Cardiac septum (tissue), 1 donor: ENCODE measurements at regions not wholly inside any gene's neighbourhood (a gene's known extent, or its start where the extent isn't known, plus 50 kb on each side); places are given as distances from the start of the nearest gene placed in this dataset.

ENCODE experiments used
- DNase-seq: peaks from one replicate; pipeline ENCODE4 v3.0.0-alpha.2; 2020; ENCODE audit warnings: low spot score
- intact Hi-C: fragments of 100-400 bp; cut with DNase I; formaldehyde crosslinking; loops from one replicate; pipeline ENCODE4 v1.14.0; 2022
- donor health status: DM: no; HTN: no; CAD: no.

DNA sequence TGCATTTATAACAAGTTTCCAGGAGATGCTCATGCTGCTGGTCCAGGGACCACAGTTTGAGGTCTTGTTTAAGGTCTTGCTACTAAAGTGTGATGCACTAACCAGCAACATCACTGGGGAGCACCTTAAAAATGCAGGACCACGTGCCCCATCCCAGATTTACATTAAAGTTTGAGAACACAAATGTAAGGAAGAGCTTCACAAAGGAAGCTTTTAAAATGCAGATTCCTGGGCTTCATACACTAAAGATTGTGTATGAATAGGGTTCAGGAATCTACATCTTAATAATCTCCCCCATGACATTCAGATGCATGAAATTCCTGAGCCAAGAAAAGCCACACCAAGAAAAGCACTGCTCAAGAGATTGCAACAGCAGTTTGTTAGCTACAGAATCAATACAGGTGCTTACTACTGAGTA lies 235.3 kb upstream of the TANK start:
- intact Hi-C loops, result no loop called here
- DNase-seq, result no peak

- intact Hi-C loops, result no loop called here
- no peak for DNase-seq
These were observed 234.3 kb upstream of the TANK start for GRCh38 chr2:160925956-160926355.

- intact Hi-C loops, result no loop called here
- DNase-seq, result no peak
These were observed 232.9 kb upstream of the TANK start for GRCh38 chr2:160927324-160927723.

- DNase-seq, result no peak
- intact Hi-C loops, result no loop called here
These were observed 231.3 kb upstream of the TANK start for GRCh38 chr2:160928854-160929301.

GRCh38 chr2:160931531-160931930 lies 228.7 kb upstream of the TANK start:
- intact Hi-C loops, result no loop called here
- no peak for DNase-seq

GRCh38 chr2:160932960-160933359 lies 227.3 kb upstream of the TANK start:
- no peak for DNase-seq
- intact Hi-C loops, result no loop called here

DNA sequence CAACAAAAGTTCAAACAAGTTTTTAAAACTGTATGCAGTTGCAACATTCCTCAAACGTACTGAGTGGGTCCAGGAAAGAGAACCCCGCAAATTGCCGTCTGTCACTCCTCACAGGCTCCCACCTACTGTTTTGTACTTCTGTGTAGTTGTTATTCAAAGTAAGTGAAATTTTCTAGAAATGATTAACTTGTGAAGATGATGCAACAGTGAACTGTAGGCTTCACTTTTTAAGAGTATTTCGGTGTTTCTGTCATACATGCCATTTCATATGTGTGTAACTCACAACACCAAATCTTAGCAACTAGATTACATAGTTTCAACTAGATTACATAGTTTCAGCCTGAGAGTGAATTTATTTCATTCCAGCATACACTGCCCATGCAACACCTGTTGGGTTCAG lies 226.0 kb upstream of the TANK start:
- DNase-seq, result no peak
- intact Hi-C loops, result no loop called here

DNA sequence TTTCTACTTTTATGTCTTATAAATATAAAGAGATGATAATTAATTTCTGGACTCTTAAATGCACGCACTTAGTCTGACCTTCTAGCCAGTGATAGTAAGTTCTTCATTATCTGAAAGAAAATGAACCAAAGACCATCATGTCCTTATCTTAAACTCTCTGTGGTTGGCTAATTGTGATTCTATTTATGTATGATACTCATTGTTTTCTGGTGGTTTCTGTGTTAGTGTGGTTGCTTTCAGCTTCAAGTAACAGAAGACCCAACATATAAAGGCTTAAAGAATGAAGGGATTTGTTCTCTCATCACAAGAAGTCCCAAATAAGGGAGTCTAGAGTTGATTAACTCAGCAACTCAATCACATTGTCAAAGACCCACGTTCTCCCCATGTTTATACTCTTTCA lies 225.2 kb upstream of the TANK start:
- no peak for DNase-seq
- intact Hi-C loops, result no loop called here

- DNase-seq, result no peak
- intact Hi-C loops, result no loop called here
These were observed 224.0 kb upstream of the TANK start for GRCh38 chr2:160936044-160936806.

GRCh38 chr2:160940271-160940670 lies 220.0 kb upstream of the TANK start:
- intact Hi-C loops, result no loop called here
- DNase-seq, result no peak

DNA sequence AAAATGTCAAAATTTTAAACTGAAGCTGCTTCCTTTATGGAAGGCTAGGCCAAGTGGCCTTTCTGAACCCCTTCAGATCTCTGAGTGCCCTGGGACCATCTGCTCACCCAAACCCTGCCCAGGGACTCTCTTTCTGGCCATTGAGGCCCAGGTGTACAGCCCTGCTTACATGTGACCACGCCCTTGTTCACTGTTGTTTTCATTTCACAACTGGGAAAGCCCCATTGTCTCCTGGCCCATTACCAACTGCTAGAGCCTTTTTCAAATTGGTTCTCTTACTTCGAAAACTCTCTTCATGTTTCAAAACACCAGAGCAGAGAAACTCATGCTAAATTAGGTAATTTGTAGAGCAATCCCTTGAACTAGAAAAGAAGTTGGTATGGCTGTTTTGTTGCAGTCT lies 219.5 kb upstream of the TANK start:
- no peak for DNase-seq

DNA sequence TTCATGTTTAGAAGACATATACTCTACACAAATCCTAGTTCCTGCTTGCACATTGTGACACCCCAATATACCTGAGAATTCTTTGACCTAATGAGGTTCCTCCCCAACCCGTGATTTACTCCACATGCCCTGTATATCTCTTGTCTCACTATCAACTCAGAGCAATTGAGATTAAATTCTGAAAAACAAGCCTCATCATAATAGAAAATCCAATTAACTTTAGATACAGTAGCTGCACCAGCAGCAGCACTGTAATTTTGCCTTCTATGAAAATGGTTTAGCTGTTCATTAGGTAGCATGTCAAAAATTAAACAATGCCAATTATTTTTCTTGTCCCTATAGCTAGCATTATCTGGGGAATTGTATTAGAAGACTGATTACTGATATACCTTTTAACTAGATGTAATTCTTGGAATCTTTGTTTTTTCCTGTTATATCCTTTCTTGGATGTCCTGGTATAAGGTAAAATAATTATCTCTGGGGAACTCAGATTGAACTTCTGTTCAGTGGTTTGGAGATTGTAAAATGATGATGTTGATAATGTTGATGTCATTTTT lies 218.9 kb upstream of the TANK start:
- intact Hi-C loops, result no loop called here
- no peak for DNase-seq

More for the DNA sequence above, 219.5 kb upstream of the TANK start:
- intact Hi-C loops, result no loop called here

GRCh38 chr2:160942476-160943142 lies 217.6 kb upstream of the TANK start:
- intact Hi-C loops, result no loop called here
- DNase-seq, result no peak

DNA sequence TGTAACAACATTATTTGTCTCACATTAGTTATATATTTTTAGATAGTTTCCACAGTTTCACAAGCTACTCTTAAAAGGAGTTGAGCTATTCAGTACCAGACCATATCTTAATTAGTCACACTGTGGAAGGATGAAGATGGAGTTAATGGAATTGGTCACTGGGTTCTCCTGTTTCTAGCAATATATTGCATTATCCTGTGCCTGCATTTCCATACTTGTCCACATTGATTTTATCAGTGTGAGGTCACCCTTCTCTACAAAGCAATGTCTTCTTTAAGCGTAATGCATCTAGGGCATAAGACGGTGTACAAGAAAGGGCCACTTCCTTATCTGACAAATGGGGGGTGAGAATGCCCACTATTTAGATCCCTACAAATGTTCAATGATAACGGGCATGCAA lies 216.8 kb upstream of the TANK start:
- no peak for DNase-seq
- intact Hi-C loops, result no loop called here

- intact Hi-C loops, result no loop called here
These were observed 207.6 kb upstream of the TANK start for GRCh38 chr2:160952464-160953254.

DNA sequence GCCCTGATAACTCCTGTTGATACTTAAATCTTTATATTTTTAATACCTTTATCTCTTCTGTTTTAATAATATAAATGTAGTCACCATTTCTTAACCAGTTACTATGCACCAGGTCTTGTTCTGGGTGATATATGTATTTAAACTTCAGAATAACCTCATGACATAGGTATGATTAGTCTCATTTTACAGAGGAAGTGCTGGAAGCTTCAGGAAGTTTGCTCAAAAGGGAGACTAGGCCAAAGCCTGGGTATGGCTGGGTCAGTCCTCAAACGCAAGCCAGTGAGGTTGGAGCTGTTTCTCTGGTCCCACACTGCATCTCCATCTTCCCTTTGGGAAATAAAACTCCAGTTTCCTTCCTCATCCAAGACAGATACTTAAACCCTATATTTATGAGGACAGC lies 204.7 kb upstream of the TANK start:
- intact Hi-C loops, result no loop called here

More at GRCh38 chr2:160952464-160953254, 207.6 kb upstream of the TANK start:
- peak; percentile 77 for DNase-seq

GRCh38 chr2:160956243-160956802 lies 203.9 kb upstream of the TANK start:
- intact Hi-C loops, result no loop called here
- peak; percentile 75 for DNase-seq

More for the DNA sequence above, 204.7 kb upstream of the TANK start:
- no peak for DNase-seq

DNA sequence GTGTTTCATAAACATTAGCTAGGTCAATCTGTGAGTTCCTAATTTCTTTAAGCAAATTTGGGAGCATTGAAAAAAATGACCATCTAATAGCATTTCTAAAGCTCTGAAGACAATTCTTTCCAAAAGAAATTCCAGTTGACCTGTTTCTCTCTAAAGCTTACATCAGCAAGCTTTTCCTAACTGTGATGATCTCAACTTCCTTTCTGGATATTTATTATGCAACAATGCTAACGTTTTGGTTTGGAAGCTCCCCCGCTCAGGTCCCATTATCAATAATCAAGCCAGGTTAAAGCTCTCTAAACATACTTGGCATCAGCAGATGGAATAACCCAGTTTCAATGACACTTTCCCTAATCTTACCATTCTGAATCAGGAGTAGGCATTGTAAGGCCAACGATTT lies 196.3 kb upstream of the TANK start:
- DNase-seq, result no peak
- intact Hi-C loops, result loop anchor here (10.0 kb wide), 1 partner anchor 559 kb away; no protein-coding TSS in a partner anchor

- intact Hi-C loops, result loop anchor here (5.0 to 10.0 kb wide), 3 partner anchors 475 to 590 kb away; partner anchors contain the start of gene RBMS1
- DNase-seq, result no peak
These were observed 192.7 kb upstream of the TANK start for GRCh38 chr2:160967523-160967922.

GRCh38 chr2:160968183-160968582 lies 192.0 kb upstream of the TANK start:
- intact Hi-C loops, result loop anchor here (5.0 to 10.0 kb wide), 3 partner anchors 476 to 591 kb away; partner anchors contain the start of gene RBMS1
- DNase-seq, result no peak
